Mesendoderm (in vitro differentiated cells): ENCODE measurements at regions not wholly inside any gene's neighbourhood (a gene's known extent, or its start where the extent isn't known, plus 50 kb on each side); places are given as distances from the start of the nearest gene placed in this dataset.

ENCODE experiments used
- DNase-seq: peaks from one replicate; pipeline ENCODE4 v3.0.0; 2013
- H2AK5ac ChIP-seq: 2 replicates; pipeline ENCODE4 v1.6.1; 2013; ENCODE audit warnings: low read length, inconsistent platforms
- H2BK120ac ChIP-seq: 2 replicates; pipeline ENCODE4 v1.6.1; 2013; ENCODE audit warnings: low read depth, mild to moderate bottlenecking, low read length, moderate library complexity, mixed read lengths
- H2BK15ac ChIP-seq: replicated peaks from 2 replicates; pipeline ENCODE4 v1.6.1; 2013; ENCODE audit warnings: low read depth, mild to moderate bottlenecking, moderate library complexity
- H2BK5ac ChIP-seq: 2 replicates; pipeline ENCODE4 v1.6.1; 2013; ENCODE audit warnings: low read length, inconsistent platforms
- H3K18ac ChIP-seq: 2 replicates; pipeline ENCODE4 v1.6.1; 2013; ENCODE audit warnings: mild to moderate bottlenecking, low read length, mixed read lengths
- H3K23ac ChIP-seq: one replicate; pipeline ENCODE4 v1.6.1; 2013; ENCODE audit warnings: low read length
- H3K27ac ChIP-seq: 2 replicates; pipeline ENCODE4 v1.5.1; 2013; ENCODE audit warnings: low read depth, mild to moderate bottlenecking, inconsistent platforms, low read length, moderate library complexity
- H3K27me3 ChIP-seq: 2 replicates; pipeline ENCODE4 v1.6.1; 2013; ENCODE audit warnings: low read length, control low read depth, mild to moderate bottlenecking, inconsistent platforms; ENCODE audit not compliant: insufficient read depth, poor library complexity
- H3K36me3 ChIP-seq: 2 replicates; pipeline ENCODE4 v1.6.1; 2013; ENCODE audit warnings: low read length, inconsistent platforms; ENCODE audit not compliant: control insufficient read depth, insufficient read depth
- H3K4ac ChIP-seq: one replicate; pipeline ENCODE4 v1.6.1; 2013; ENCODE audit warnings: low read depth, mild to moderate bottlenecking, low read length, moderate library complexity
- H3K4me1 ChIP-seq: 2 replicates; pipeline ENCODE4 v1.6.1; 2013; ENCODE audit warnings: low read depth, low read length, inconsistent platforms; ENCODE audit not compliant: control insufficient read depth
- H3K4me2 ChIP-seq: 2 replicates; pipeline ENCODE4 v1.6.1; 2013; ENCODE audit warnings: low read length
- H3K4me3 ChIP-seq: 2 replicates; pipeline ENCODE4 v1.5.1; 2013; ENCODE audit warnings: mild to moderate bottlenecking, low read length
- H3K56ac ChIP-seq: one replicate; pipeline ENCODE4 v1.6.1; 2013; ENCODE audit warnings: low read length
- H3K79me1 ChIP-seq: 2 replicates; pipeline ENCODE4 v1.6.1; 2013; ENCODE audit warnings: low read length, inconsistent platforms
- H3K79me2 ChIP-seq: 2 replicates; pipeline ENCODE4 v1.6.1; 2013; ENCODE audit warnings: mild to moderate bottlenecking, low read length; ENCODE audit not compliant: control insufficient read depth, insufficient read depth
- H3K9ac ChIP-seq: 2 replicates; pipeline ENCODE4 v1.6.1; 2013; ENCODE audit warnings: low read length, inconsistent platforms
- H4K5ac ChIP-seq: one replicate; pipeline ENCODE4 v1.6.1; 2013; ENCODE audit warnings: low read length
- H4K8ac ChIP-seq: one replicate; pipeline ENCODE4 v1.6.1; 2013; ENCODE audit warnings: low read depth, mild to moderate bottlenecking, control low read depth, low read length, moderate library complexity
- WGBS: extraction: QIAGEN DNeasy Blood & Tissue Kit; methylation state at CpG from one replicate; pipeline ENCODE4 v1.1.7; 2013; ENCODE audit warnings: low lambda C conversion rate, missing lambda C conversion rate; ENCODE audit not compliant: insufficient coverage; ENCODE audit errors: extremely low coverage; 5-methylcytosine and 5-hydroxymethylcytosine counted together

DNA sequence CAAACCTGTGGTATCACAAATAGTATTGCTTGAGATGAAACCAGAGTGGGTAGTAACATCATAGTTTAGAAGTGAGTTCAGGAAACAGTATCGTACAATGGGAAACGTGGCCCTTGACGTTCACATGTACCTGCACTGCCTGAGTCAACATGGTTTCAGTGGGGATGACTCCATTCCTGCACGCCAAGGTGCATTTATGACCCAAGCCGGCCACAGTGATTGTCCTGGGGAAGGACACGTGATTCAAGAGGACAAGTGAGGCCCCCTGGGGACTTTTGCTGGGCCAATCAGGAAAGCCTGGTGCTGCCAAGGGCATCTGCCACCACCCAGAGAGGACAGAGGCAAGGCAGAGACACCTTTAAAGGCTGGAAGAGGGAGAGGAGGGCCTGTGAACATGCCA lies 119.2 kb downstream of the AXIN2 start:
- H3K27me3 ChIP-seq = no peaks in the 10 kb centered on the region

DNA sequence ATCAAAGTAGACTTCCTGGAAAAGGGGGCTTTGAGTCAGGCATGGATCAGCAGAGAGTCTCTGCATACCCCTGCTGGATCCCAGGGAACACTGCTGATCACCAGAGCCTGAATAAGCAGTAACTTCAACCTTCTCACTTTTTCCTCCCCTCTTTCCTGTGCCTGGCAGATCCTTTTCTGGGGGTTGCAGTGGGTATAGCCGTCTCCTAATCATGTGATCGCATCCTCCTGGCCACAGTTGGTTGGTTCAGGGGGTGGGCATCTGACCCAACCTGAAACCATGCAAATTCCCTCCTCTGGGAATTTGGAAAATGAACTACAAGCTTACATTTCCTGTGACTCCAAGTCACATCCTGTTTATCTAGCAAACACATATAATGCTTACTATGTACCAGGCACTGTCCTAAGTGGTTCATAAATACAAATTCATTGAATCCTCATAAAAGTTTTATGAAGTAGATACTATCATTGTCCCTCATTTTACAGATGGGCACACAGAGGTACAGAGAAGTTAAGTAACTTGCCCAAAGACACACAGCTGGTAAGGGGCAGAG lies 120.3 kb downstream of the AXIN2 start:
- no peak overlapping the region for H2BK120ac ChIP-seq

More for the DNA sequence above, 119.2 kb downstream of the AXIN2 start:
- Histone ChIP-seq H3K4me2 (no peak overlapping the region), H3K36me3 (no peaks in the 10 kb centered on the region), H3K56ac (no peak overlapping the region), H3K79me2 (no peaks in the 10 kb centered on the region), H2BK5ac (no peak overlapping the region), H3K18ac (no peak overlapping the region), H3K79me1 (no peaks in the 10 kb centered on the region), H3K27ac (no peak overlapping the region), H2BK120ac (no peak overlapping the region), H3K4ac (no peak overlapping the region), H3K4me3 (no peak overlapping the region), H3K23ac (no peak overlapping the region), H3K9ac (no peak overlapping the region), H2AK5ac (no peak overlapping the region), H2BK15ac (no peak overlapping the region), H4K5ac (no peak overlapping the region), H3K4me1 (no peaks in the 10 kb centered on the region), H4K8ac (no peak overlapping the region)
- no peak for DNase-seq
- WGBS = no CpG with 5 or more reads among the region's 6 CpGs

DNA sequence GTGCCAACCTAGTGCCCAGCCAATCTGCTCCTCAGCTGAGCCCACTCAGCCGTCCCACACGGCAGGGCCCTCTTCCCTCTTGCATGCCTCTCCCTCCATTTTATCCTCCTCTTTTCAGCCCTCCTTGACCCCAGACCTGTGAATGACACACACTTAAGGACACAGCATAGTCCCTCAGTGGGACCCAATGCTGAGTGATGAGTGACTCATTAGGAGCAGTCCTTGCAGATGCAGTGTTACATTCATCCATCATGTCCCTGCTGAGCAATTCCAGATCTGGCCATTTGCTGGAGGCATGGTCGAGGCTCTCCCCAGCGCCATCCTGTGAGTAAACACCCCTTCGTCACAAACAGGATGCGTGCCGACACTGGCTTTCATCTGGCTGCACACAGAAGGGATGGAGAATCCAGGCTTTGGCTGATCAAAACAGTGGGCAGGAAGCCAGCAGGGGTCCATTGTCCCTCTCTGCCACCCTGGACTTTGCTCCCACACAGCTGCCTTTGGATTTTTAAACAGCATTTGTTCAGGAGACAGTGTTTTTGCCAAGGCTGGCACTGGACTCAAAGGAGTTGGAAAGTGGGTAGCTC lies 122.6 kb downstream of the AXIN2 start:
- H4K8ac ChIP-seq = no peak overlapping the region
- H3K4me3 ChIP-seq = no peak overlapping the region
- H3K79me2 ChIP-seq = no peaks in the 10 kb centered on the region
- no peaks in the 10 kb centered on the region for H3K36me3 ChIP-seq
- H3K4me2 ChIP-seq = no peak overlapping the region
- no peaks in the 10 kb centered on the region for H3K79me1 ChIP-seq
- no CpG with 5 or more reads among the region's 7 CpGs for WGBS
- H3K4ac ChIP-seq = no peak overlapping the region
- H2BK15ac ChIP-seq = no peak overlapping the region
- H3K23ac ChIP-seq = no peak overlapping the region
- H2AK5ac ChIP-seq = no peak overlapping the region
- H3K9ac ChIP-seq = no peak overlapping the region
- H3K4me1 ChIP-seq = no peaks in the 10 kb centered on the region
- H2BK5ac ChIP-seq = no peak overlapping the region
- DNase-seq = peak; percentile 70
- no peak overlapping the region for H3K18ac ChIP-seq
- no peak overlapping the region for H3K27ac ChIP-seq
- H3K27me3 ChIP-seq = no peaks in the 10 kb centered on the region
- no peak overlapping the region for H4K5ac ChIP-seq
- H2BK120ac ChIP-seq = no peak overlapping the region
- no peak overlapping the region for H3K56ac ChIP-seq

More for the DNA sequence above, 120.3 kb downstream of the AXIN2 start:
- H3K79me2 ChIP-seq = no peaks in the 10 kb centered on the region
- no peak overlapping the region for H3K4me3 ChIP-seq
- H3K23ac ChIP-seq = no peak overlapping the region
- H3K56ac ChIP-seq = no peak overlapping the region
- no peak overlapping the region for H3K27ac ChIP-seq
- no peak overlapping the region for H2BK15ac ChIP-seq
- DNase-seq = no peak
- H3K9ac ChIP-seq = no peak overlapping the region
- no peak overlapping the region for H3K4me2 ChIP-seq
- H2AK5ac ChIP-seq = no peak overlapping the region
- no peak overlapping the region for H2BK5ac ChIP-seq
- H3K4ac ChIP-seq = no peak overlapping the region
- H4K8ac ChIP-seq = no peak overlapping the region
- WGBS = no CpG with 5 or more reads among the region's 2 CpGs
- no peaks in the 10 kb centered on the region for H3K36me3 ChIP-seq
- H3K79me1 ChIP-seq = no peaks in the 10 kb centered on the region
- H3K4me1 ChIP-seq = no peaks in the 10 kb centered on the region
- no peaks in the 10 kb centered on the region for H3K27me3 ChIP-seq
- no peak overlapping the region for H4K5ac ChIP-seq
- H3K18ac ChIP-seq = no peak overlapping the region

DNA sequence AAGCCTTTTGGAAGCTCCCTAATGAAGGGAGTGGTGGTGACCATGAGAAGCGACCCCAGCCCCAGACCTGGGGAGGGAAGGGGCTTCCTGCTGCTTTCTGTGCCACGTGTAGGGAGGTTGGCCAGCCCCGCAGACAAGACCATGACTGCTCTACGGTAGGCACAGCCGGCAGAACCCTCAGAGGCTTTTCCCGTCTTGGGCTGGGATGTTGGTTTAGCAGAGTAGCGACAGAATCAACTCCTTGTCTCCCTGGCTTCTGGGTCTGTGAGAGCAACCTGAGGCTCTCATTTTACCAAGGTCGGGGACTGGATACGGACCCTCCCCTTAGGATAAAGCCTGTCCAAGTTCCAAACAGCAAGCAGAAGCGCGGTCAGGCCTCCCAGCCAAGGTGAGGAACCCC lies 123.3 kb downstream of the AXIN2 start:
- H3K23ac ChIP-seq = no peak overlapping the region
- no peak overlapping the region for H2BK120ac ChIP-seq
- H3K27ac ChIP-seq = no peak overlapping the region
- no peak overlapping the region for H3K9ac ChIP-seq
- no peak overlapping the region for H2BK15ac ChIP-seq
- no peak overlapping the region for H4K8ac ChIP-seq
- WGBS = no CpG with 5 or more reads among the region's 11 CpGs
- H3K36me3 ChIP-seq = no peaks in the 10 kb centered on the region
- H3K4me2 ChIP-seq = no peak overlapping the region
- H3K18ac ChIP-seq = no peak overlapping the region
- no peak overlapping the region for H4K5ac ChIP-seq
- H3K79me2 ChIP-seq = no peaks in the 10 kb centered on the region
- H3K4me1 ChIP-seq = no peaks in the 10 kb centered on the region
- no peaks in the 10 kb centered on the region for H3K27me3 ChIP-seq
- no peak overlapping the region for H2BK5ac ChIP-seq
- H3K4me3 ChIP-seq = no peak overlapping the region
- no peak overlapping the region for H3K4ac ChIP-seq
- H2AK5ac ChIP-seq = no peak overlapping the region
- no peak for DNase-seq
- H3K79me1 ChIP-seq = no peaks in the 10 kb centered on the region
- no peak overlapping the region for H3K56ac ChIP-seq

DNA sequence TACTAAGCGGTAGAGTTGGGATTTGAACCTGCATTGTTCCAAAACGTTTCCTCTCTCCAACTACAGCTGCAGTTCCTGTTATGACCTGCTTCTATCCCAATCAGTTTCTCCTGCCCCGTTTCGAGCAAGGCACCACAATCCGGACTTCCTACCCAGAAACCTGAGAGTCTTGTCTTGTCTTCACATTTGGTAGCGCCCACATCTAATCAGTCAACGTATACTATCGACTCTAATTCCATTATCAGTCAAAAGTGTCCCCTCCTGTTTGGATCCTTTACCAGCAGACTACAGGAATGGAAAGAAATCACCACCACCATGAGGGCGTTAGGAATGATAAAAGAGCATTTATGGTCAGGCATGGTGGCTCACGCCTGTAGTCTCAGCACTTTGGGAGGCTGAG lies 124.6 kb downstream of the AXIN2 start:
- Histone ChIP-seq H2BK15ac (no peak overlapping the region), H3K4me1 (no peaks in the 10 kb centered on the region), H3K18ac (no peak overlapping the region), H2BK5ac (no peak overlapping the region), H3K79me1 (no peaks in the 10 kb centered on the region), H2AK5ac (no peak overlapping the region), H3K36me3 (no peaks in the 10 kb centered on the region), H3K9ac (no peak overlapping the region), H2BK120ac (no peak overlapping the region), H3K27ac (no peak overlapping the region), H3K4me3 (no peak overlapping the region), H4K5ac (no peak overlapping the region), H3K27me3 (no peaks in the 10 kb centered on the region), H3K23ac (no peak overlapping the region), H3K4me2 (no peak overlapping the region), H3K4ac (no peak overlapping the region), H3K79me2 (no peaks in the 10 kb centered on the region), H3K56ac (no peak overlapping the region), H4K8ac (no peak overlapping the region)
- WGBS = no CpG with 5 or more reads among the region's 10 CpGs
- DNase-seq = peak; percentile 57

DNA sequence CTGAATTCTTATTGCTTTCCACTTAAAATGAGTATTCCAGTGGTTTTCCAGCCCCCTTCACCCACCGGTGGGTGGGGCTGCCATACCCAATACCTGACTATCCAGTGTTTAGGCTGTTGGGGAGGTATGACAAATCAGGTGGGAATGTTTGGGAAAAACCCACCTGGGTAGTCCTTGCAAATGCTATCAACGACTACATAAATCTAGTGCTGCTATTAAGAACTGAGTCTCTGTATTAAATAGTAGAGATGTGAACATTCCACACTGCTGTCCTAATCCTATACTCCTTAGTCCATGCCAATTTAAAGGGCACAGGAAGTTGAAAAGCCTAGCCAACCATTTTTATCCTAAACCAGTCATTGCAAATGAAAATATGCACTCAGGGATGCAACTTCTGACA lies 126.6 kb downstream of the AXIN2 start:
- no peak overlapping the region for H3K27ac ChIP-seq

More for the DNA sequence above, 126.6 kb downstream of the AXIN2 start:
- H4K5ac ChIP-seq = no peak overlapping the region
- H3K27me3 ChIP-seq = no peaks in the 10 kb centered on the region
- no peak overlapping the region for H3K18ac ChIP-seq
- WGBS = no CpG with 5 or more reads among the region's 2 CpGs
- no peaks in the 10 kb centered on the region for H3K36me3 ChIP-seq
- no peak overlapping the region for H4K8ac ChIP-seq
- no peaks in the 10 kb centered on the region for H3K4me1 ChIP-seq
- no peak overlapping the region for H2AK5ac ChIP-seq
- no peak overlapping the region for H3K4ac ChIP-seq
- H3K23ac ChIP-seq = no peak overlapping the region
- no peak overlapping the region for H3K4me3 ChIP-seq
- H3K79me1 ChIP-seq = no peaks in the 10 kb centered on the region
- H3K4me2 ChIP-seq = no peak overlapping the region
- no peak for DNase-seq
- H3K79me2 ChIP-seq = no peaks in the 10 kb centered on the region
- no peak overlapping the region for H2BK120ac ChIP-seq
- no peak overlapping the region for H2BK5ac ChIP-seq
- H3K56ac ChIP-seq = no peak overlapping the region
- H3K9ac ChIP-seq = no peak overlapping the region
- no peak overlapping the region for H2BK15ac ChIP-seq
